HG02759 (cell line): ENCODE measurements at regions not wholly inside any gene's neighbourhood (a gene's known extent, or its start where the extent isn't known, plus 50 kb on each side); places are given as distances from the start of the nearest gene placed in this dataset.

Experiments used
- ATAC-seq: cut with Tn5 transposase; IDR thresholded peaks from one replicate; pipeline ENCODE4 v1.9.1; 2021; ENCODE audit warnings: mild to moderate bottlenecking, moderate library complexity; ENCODE audit not compliant: unreplicated experiment

GRCh38 chr7:140242057-140243031, 65.6 kb upstream of the KDM7A start:
- peak; percentile 83 for ATAC-seq

GRCh38 chr7:140239653-140239935, 62.8 kb upstream of the KDM7A start:
- no peak for ATAC-seq

GRCh38 chr7:140238778-140239652, 62.2 kb upstream of the KDM7A start:
- ATAC-seq, result no peak

- ATAC-seq, result no peak
Measured at GRCh38 chr7:140237390-140237789, 60.6 kb upstream of the KDM7A start.

GRCh38 chr7:140236626-140237025, 59.8 kb upstream of the KDM7A start:
- no peak for ATAC-seq

- ATAC-seq, result no peak
Measured at GRCh38 chr7:140235114-140235513, 58.3 kb upstream of the KDM7A start.

- ATAC-seq, result peak; percentile 47
Measured at GRCh38 chr7:140232957-140233917, 56.5 kb upstream of the KDM7A start.

- ATAC-seq, result no peak
Measured at GRCh38 chr7:140231771-140232491, 55.1 kb upstream of the KDM7A start.

- no peak for ATAC-seq
Measured at GRCh38 chr7:140230861-140231770, 54.3 kb upstream of the KDM7A start.

- peak; percentile 51 for ATAC-seq
Measured at GRCh38 chr7:140230516-140230860, 53.7 kb upstream of the KDM7A start.

GRCh38 chr7:140229591-140230515, 53.1 kb upstream of the KDM7A start:
- ATAC-seq, result peak; percentile 22

- ATAC-seq, result no peak
Measured at GRCh38 chr7:140229101-140229525, 52.3 kb upstream of the KDM7A start.
